H1 (cell line): ENCODE measurements at regions not wholly inside any gene's neighbourhood (a gene's known extent, or its start where the extent isn't known, plus 50 kb on each side); places are given as distances from the start of the nearest gene placed in this dataset.

Source experiments
- CTCF ChIA-PET: fragments of 300-600 bp; sonication (Branson Sonifier 250); formaldehyde crosslinking; loops from one replicate; lab custom pipeline; 2021; ENCODE audit not compliant: partially characterized antibody; lab: Charles Lee
- POLR2A ChIA-PET: fragments of 300-600 bp; sonication (Branson Sonifier 250); formaldehyde crosslinking; loops from one replicate; lab custom pipeline; 2021; ENCODE audit warnings: inconsistent platforms; ENCODE audit not compliant: partially characterized antibody; lab: Charles Lee
- DNase-seq, 2 experiments: peaks; one replicate each; pipeline versions ENCODE4 v3.0.0 to v3.0.0-alpha.2; 2010 to 2022; ENCODE audit warnings: low spot score in 2 of 2, low read depth in 1 of 2, mixed read lengths in 1 of 2
- FAIRE-seq: peaks from 2 replicates; lab custom pipeline; 2011; peaks lifted over from hg19 to GRCh38; lab: Jason Lieb, UNC
- H2AFZ ChIP-seq: 2 replicates; pipeline ENCODE4 v1.8.1; 2012; ENCODE audit warnings: low read length, inconsistent platforms
- H2AK5ac ChIP-seq: 2 replicates; pipeline ENCODE4 v1.6.1; 2013; ENCODE audit warnings: low read depth, low read length
- H2BK120ac ChIP-seq: replicated peaks from 2 replicates; pipeline ENCODE3; 2013; ENCODE audit warnings: low read depth, low read length, inconsistent platforms
- H2BK12ac ChIP-seq: 2 replicates; pipeline ENCODE4 v1.6.1; 2013; ENCODE audit warnings: low read depth, low read length
- H2BK15ac ChIP-seq: 2 replicates; pipeline ENCODE4 v1.6.1; 2013; ENCODE audit warnings: low read length
- H2BK20ac ChIP-seq: 2 replicates; pipeline ENCODE4 v1.6.1; 2013; ENCODE audit warnings: low read length
- H2BK5ac ChIP-seq: 2 replicates; pipeline ENCODE4 v1.6.1; 2013; ENCODE audit warnings: low read depth, low read length
- H3K14ac ChIP-seq: 2 replicates; pipeline ENCODE4 v1.6.1; 2013; ENCODE audit warnings: inconsistent platforms; ENCODE audit not compliant: insufficient read length
- H3K18ac ChIP-seq: 2 replicates; pipeline ENCODE4 v1.6.1; 2013; ENCODE audit warnings: low read length; ENCODE audit errors: extremely low read depth
- H3K23ac ChIP-seq: 2 replicates; pipeline ENCODE4 v1.6.1; 2013; ENCODE audit warnings: inconsistent platforms; ENCODE audit not compliant: insufficient read length
- H3K23me2 ChIP-seq: 2 replicates; pipeline ENCODE4 v1.6.1; 2013; ENCODE audit warnings: low read depth, low read length
- H3K27ac ChIP-seq: 2 replicates; pipeline ENCODE4 v1.6.1; 2011; ENCODE audit warnings: low read depth, low read length, inconsistent platforms
- H3K27me3 ChIP-seq, 4 experiments: replicated peaks in 1 of 4; 1 replicate in 1 of 4; 2 replicates in 3 of 4; pipeline versions ENCODE4 v1.6.1 to v1.8.1; 2011 to 2013; ENCODE audit warnings: low read length in 3 of 4, mild to moderate bottlenecking in 3 of 4, inconsistent platforms in 2 of 4, mixed read lengths in 2 of 4, moderate library complexity in 1 of 4; ENCODE audit not compliant: control insufficient read depth in 3 of 4, insufficient read depth in 3 of 4; ENCODE audit errors: extremely low read depth in 1 of 4
- H3K36me3 ChIP-seq, 4 experiments: 2 replicates each; pipeline versions ENCODE4 v1.6.1 to v1.8.1; 2011 to 2013; ENCODE audit warnings: mild to moderate bottlenecking in 4 of 4, low read length in 3 of 4, moderate library complexity in 2 of 4, control low read depth in 1 of 4, inconsistent platforms in 1 of 4; ENCODE audit not compliant: insufficient read depth in 4 of 4, control insufficient read depth in 2 of 4
- H3K4ac ChIP-seq: replicated peaks from 2 replicates; pipeline ENCODE3; 2013; ENCODE audit warnings: low read length, low read depth, mixed read lengths, inconsistent platforms; ENCODE audit not compliant: insufficient read length
- H3K4me1 ChIP-seq, 4 experiments: replicated peaks in 1 of 4; 1 replicate in 1 of 4; 2 replicates in 3 of 4; pipeline versions ENCODE4 v1.6.1 to v1.8.1; 2011 to 2013; ENCODE audit warnings: low read length in 3 of 4, inconsistent platforms in 2 of 4, mixed read lengths in 1 of 4; ENCODE audit not compliant: insufficient read depth in 4 of 4, control insufficient read depth in 3 of 4
- H3K4me2 ChIP-seq, 2 experiments: 2 replicates each; pipeline versions ENCODE4 v1.6.1 to v1.8.1; 2011 to 2013; ENCODE audit warnings: low read depth in 2 of 2, low read length in 2 of 2, control low read depth in 1 of 2, inconsistent platforms in 1 of 2, mild to moderate bottlenecking in 1 of 2; ENCODE audit not compliant: insufficient read depth in 1 of 2
- H3K4me3 ChIP-seq, 4 experiments: fragments of 200-600, 300-600 bp in 1 of 4; sonication (generic), shearing (Covaris generic), sonication (Bioruptor Twin) in 1 of 4; 2 replicates each; pipeline versions ENCODE4 v1.5.1 to v1.8.1; 2011 to 2016; ENCODE audit warnings: low read length in 4 of 4, low read depth in 3 of 4, control low read depth in 2 of 4, inconsistent platforms in 2 of 4, mild to moderate bottlenecking in 2 of 4, mixed read lengths in 1 of 4, moderate library complexity in 1 of 4; ENCODE audit not compliant: insufficient read depth in 2 of 4; ENCODE audit errors: extremely low read depth in 1 of 4
- H3K56ac ChIP-seq: replicated peaks from 2 replicates; pipeline ENCODE3; 2013; ENCODE audit warnings: low read depth, mild to moderate bottlenecking, mixed read lengths, low read length, inconsistent platforms; ENCODE audit not compliant: insufficient read length
- H3K79me1 ChIP-seq: 2 replicates; pipeline ENCODE4 v1.6.1; 2013; ENCODE audit warnings: low read depth, low read length, control low read depth
- H3K79me2 ChIP-seq, 2 experiments: 2 replicates each; pipeline versions ENCODE4 v1.6.1 to v1.8.1; 2012 to 2013; ENCODE audit warnings: low read length in 2 of 2, mild to moderate bottlenecking in 2 of 2, inconsistent platforms in 1 of 2; ENCODE audit not compliant: insufficient read depth in 2 of 2, control insufficient read depth in 1 of 2
- H3K9ac ChIP-seq, 4 experiments: replicated peaks in 1 of 4; 1 replicate in 1 of 4; 2 replicates in 3 of 4; pipeline versions ENCODE4 v1.6.1 to v1.8.1; 2011 to 2013; ENCODE audit warnings: low read depth in 3 of 4, low read length in 3 of 4, control low read depth in 2 of 4, mild to moderate bottlenecking in 2 of 4, moderate library complexity in 2 of 4, inconsistent platforms in 1 of 4; ENCODE audit errors: extremely low read depth in 1 of 4
- H3K9me3 ChIP-seq, 2 experiments: 2 replicates each; pipeline versions ENCODE4 v1.6.1 to v1.8.1; 2012 to 2013; ENCODE audit warnings: mild to moderate bottlenecking in 2 of 2, moderate library complexity in 2 of 2, control low read depth in 1 of 2, inconsistent platforms in 1 of 2, low read depth in 1 of 2, low read length in 1 of 2, mixed read lengths in 1 of 2; ENCODE audit not compliant: insufficient read depth in 2 of 2
- H4K20me1 ChIP-seq, 2 experiments: replicated peaks in 1 of 2; 2 replicates each; pipeline versions ENCODE3 to v1.8.1; 2011 to 2013; ENCODE audit warnings: inconsistent platforms in 2 of 2, low read length in 2 of 2, mild to moderate bottlenecking in 1 of 2; ENCODE audit not compliant: insufficient read depth in 2 of 2, control insufficient read depth in 1 of 2
- H4K5ac ChIP-seq: 2 replicates; pipeline ENCODE4 v1.6.1; 2013; ENCODE audit warnings: low read length, low read depth, mixed read lengths, inconsistent platforms; ENCODE audit not compliant: insufficient read length
- H4K8ac ChIP-seq: 2 replicates; pipeline ENCODE4 v1.8.0; 2013; ENCODE audit warnings: mild to moderate bottlenecking, moderate library complexity, low read length, inconsistent platforms; ENCODE audit not compliant: insufficient read depth; ENCODE audit errors: extremely low read depth
- H4K91ac ChIP-seq: replicated peaks from 2 replicates; pipeline ENCODE3; 2013; ENCODE audit warnings: low read length, mixed read lengths, inconsistent platforms; ENCODE audit not compliant: insufficient read length
- BACH1 ChIP-seq: IDR thresholded peaks from 2 replicates; pipeline ENCODE4 v1.6.1; 2012; ENCODE audit warnings: low read length, improper control_type of control experiment
- CBX8 ChIP-seq: fragments of 300-800, 300-1000 bp; sonication (generic); IDR thresholded peaks from 2 replicates; pipeline ENCODE4 v1.7.1; 2016; ENCODE audit warnings: low read depth, low read length, borderline replicate concordance
- CTBP2 ChIP-seq: IDR thresholded peaks from 2 replicates; pipeline ENCODE4 v1.7.0; 2011; ENCODE audit warnings: borderline replicate concordance, mild to moderate bottlenecking, moderate library complexity, mixed read lengths, low read length; ENCODE audit not compliant: insufficient read depth, insufficient read length
- GABPA ChIP-seq: IDR thresholded peaks from 2 replicates; pipeline ENCODE4 v1.6.1; 2011; ENCODE audit warnings: mild to moderate bottlenecking, low read length, moderate library complexity, borderline replicate concordance; ENCODE audit not compliant: insufficient read depth
- HDAC6 ChIP-seq: IDR thresholded peaks from one replicate; pipeline ENCODE4 v1.7.1; 2012; ENCODE audit warnings: low read depth, mild to moderate bottlenecking, inconsistent platforms, low read length, moderate library complexity
- KDM5A ChIP-seq: fragments of 200-600 bp; IDR thresholded peaks from 2 replicates; pipeline ENCODE4 v1.7.1; 2012; ENCODE audit warnings: mild to moderate bottlenecking, low read length, inconsistent platforms, mixed read lengths
- RFX5 ChIP-seq: IDR thresholded peaks from 2 replicates; pipeline ENCODE4 v1.6.1; 2011; ENCODE audit warnings: low read depth, low read length, improper control_type of control experiment, borderline replicate concordance
- SIX5 ChIP-seq: IDR thresholded peaks from 2 replicates; pipeline ENCODE4 v1.6.1; 2011; ENCODE audit warnings: mild to moderate bottlenecking, low read depth, low read length
- SP4 ChIP-seq: IDR thresholded peaks from 2 replicates; pipeline ENCODE4 v1.6.1; 2012; ENCODE audit warnings: low read length, inconsistent platforms
- SRF ChIP-seq: IDR thresholded peaks from 2 replicates; pipeline ENCODE4 v1.6.1; 2011; ENCODE audit warnings: mild to moderate bottlenecking, low read depth, low read length, moderate library complexity
- TCF12 ChIP-seq: IDR thresholded peaks from 2 replicates; pipeline ENCODE4 v1.6.1; 2011; ENCODE audit warnings: low read depth, mild to moderate bottlenecking, low read length
- WGBS, 2 experiments: shearing (Covaris generic) in 1 of 2; methylation state at CpG; one replicate each; pipeline versions ENCODE4 v1.1.6 to v1.1.7; 2013 to 2015; ENCODE audit warnings: low lambda C conversion rate in 2 of 2, mixed read lengths in 2 of 2, inconsistent platforms in 1 of 2, low coverage in 1 of 2, missing lambda C conversion rate in 1 of 2; ENCODE audit not compliant: insufficient replicate concordance in 2 of 2, insufficient coverage in 1 of 2, insufficient read length in 1 of 2; ENCODE audit errors: extremely low coverage in 1 of 2, missing lambda C conversion rate in 1 of 2; 5-methylcytosine and 5-hydroxymethylcytosine counted together
- TF ChIP-seq, protein P1 (sequence below): IDR thresholded peaks from 2 replicates; pipeline ENCODE4 v1.6.1; 2012; ENCODE audit warnings: inconsistent platforms
- TF ChIP-seq, protein P2 (sequence below): IDR thresholded peaks from 2 replicates; pipeline ENCODE4 v1.6.1; 2012; ENCODE audit warnings: low read length, inconsistent platforms

DNA sequence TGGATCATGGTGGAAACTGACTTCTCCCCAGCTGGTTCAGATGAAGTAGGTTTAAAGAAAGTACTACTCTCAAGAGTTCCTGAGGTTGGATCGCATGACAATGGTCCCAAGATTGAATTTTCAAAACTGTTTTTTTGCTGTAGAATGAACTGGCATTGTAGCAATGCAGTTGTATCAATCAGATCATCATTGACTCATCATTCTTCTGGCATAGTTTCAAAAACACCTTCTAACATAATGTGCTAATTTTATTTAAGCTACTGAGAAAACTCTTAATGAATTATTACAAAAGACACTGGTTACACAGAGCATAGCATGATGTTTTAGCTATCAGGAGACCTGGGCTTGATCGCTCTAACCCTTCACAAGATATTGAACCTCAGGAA is 384.5 kb upstream of the DCN start:
- H2BK12ac ChIP-seq, result no peak overlapping the region
- no peak overlapping the region for H2AFZ ChIP-seq
- POLR2A ChIA-PET, result no interaction called here
- H3K79me2 ChIP-seq, result no peaks in the 10 kb centered on the region
- no peak overlapping the region for H3K9ac ChIP-seq
- no peak overlapping the region for H2BK5ac ChIP-seq
- no peak overlapping the region for H4K91ac ChIP-seq
- H3K23ac ChIP-seq, result no peak overlapping the region
- no peak overlapping the region for H3K4ac ChIP-seq
- H3K4me1 ChIP-seq, result 0 out of 7 replicates have a peak, but pooled peaks cover 0 to 2% (median 0%) of the 10 kb centered on the region in 4 experiments
- H3K4me3 ChIP-seq, result no peak overlapping the region
- H4K20me1 ChIP-seq, result no peaks in the 10 kb centered on the region
- no peaks in the 10 kb centered on the region for H3K23me2 ChIP-seq
- no peak overlapping the region for H4K5ac ChIP-seq
- no peaks in the 10 kb centered on the region for H3K79me1 ChIP-seq
- H3K36me3 ChIP-seq, result no peaks in the 10 kb centered on the region
- H4K8ac ChIP-seq, result no peak overlapping the region
- no peak overlapping the region for H2BK15ac ChIP-seq
- no peak for DNase-seq
- H3K27me3 ChIP-seq, result no peaks in the 10 kb centered on the region
- H2BK120ac ChIP-seq, result no peak overlapping the region
- no peak overlapping the region for H2AK5ac ChIP-seq
- CTCF ChIA-PET, result interaction anchor here (0.6 to 1.4 kb wide), 3 partner anchors 11 to 715 kb away, joined by 4 to 8 read pairs (median 4); no protein-coding TSS in a partner anchor
- no peak overlapping the region for H3K18ac ChIP-seq
- no peaks in the 10 kb centered on the region for H3K9me3 ChIP-seq
- no peak overlapping the region for H3K27ac ChIP-seq
- FAIRE-seq, result no peak
- H2BK20ac ChIP-seq, result no peak overlapping the region
- no peak overlapping the region for H3K56ac ChIP-seq
- H3K4me2 ChIP-seq, result no peak overlapping the region
- 79% methylated on average over 2 of the region's 2 CpGs; no CpG with 5 or more reads in 1 of the 2 experiments for WGBS, 2 experiments
- H3K14ac ChIP-seq, result no peak overlapping the region
- no peak for TF ChIP-seq HDAC6
- TF ChIP-seq RFX5, result no peak
- TF ChIP-seq SRF, result no peak
- TF ChIP-seq BACH1, result no peak
- no peak for TF ChIP-seq KDM5A
- no peak for TF ChIP-seq SIX5
- TF ChIP-seq, protein P1, sequence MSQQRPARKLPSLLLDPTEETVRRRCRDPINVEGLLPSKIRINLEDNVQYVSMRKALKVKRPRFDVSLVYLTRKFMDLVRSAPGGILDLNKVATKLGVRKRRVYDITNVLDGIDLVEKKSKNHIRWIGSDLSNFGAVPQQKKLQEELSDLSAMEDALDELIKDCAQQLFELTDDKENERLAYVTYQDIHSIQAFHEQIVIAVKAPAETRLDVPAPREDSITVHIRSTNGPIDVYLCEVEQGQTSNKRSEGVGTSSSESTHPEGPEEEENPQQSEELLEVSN, result no peak
- TF ChIP-seq, protein P2, sequence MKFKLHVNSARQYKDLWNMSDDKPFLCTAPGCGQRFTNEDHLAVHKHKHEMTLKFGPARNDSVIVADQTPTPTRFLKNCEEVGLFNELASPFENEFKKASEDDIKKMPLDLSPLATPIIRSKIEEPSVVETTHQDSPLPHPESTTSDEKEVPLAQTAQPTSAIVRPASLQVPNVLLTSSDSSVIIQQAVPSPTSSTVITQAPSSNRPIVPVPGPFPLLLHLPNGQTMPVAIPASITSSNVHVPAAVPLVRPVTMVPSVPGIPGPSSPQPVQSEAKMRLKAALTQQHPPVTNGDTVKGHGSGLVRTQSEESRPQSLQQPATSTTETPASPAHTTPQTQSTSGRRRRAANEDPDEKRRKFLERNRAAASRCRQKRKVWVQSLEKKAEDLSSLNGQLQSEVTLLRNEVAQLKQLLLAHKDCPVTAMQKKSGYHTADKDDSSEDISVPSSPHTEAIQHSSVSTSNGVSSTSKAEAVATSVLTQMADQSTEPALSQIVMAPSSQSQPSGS, result no peak
- TF ChIP-seq CBX8, result no peak
- no peak for TF ChIP-seq CTBP2
- no peak for TF ChIP-seq TCF12
- no peak for TF ChIP-seq GABPA
- TF ChIP-seq SP4, result no peak
